HEK293 (cell line): ENCODE measurements at regions not wholly inside any gene's neighbourhood (a gene's known extent, or its start where the extent isn't known, plus 50 kb on each side); places are given as distances from the start of the nearest gene placed in this dataset.

Experiments
- CTCF ChIA-PET: fragments of 350-600 bp; formaldehyde crosslinking; extraction: SDS; loops from one replicate; lab custom pipeline; 2021; ENCODE audit warnings: antibody characterized with exemption; lab: Yijun Ruan, JAX
- POLR2A ChIA-PET: fragments of 300-600 bp; formaldehyde crosslinking; extraction: SDS; loops from one replicate; lab custom pipeline; 2020; ENCODE audit warnings: antibody characterized with exemption, inconsistent platforms; lab: Yijun Ruan, JAX
- H3K27ac ChIP-seq: fragments of 200-500 bp; sonication (Bioruptor generic); 2 replicates; pipeline ENCODE4 v1.5.1; 2014; ENCODE audit warnings: low read depth, low read length, control low read depth, inconsistent platforms; ENCODE audit errors: extremely low read depth
- H3K36me3 ChIP-seq, 2 experiments: fragments of 200-500 bp in 1 of 2; sonication (Bioruptor generic) in 1 of 2; 1 replicate in 1 of 2; 2 replicates in 1 of 2; pipeline ENCODE4 v1.5.1; 2014 to 2017; ENCODE audit warnings: inconsistent platforms in 2 of 2, low read length in 2 of 2; ENCODE audit not compliant: control insufficient read depth in 2 of 2, insufficient read depth in 1 of 2
- H3K4me1 ChIP-seq: fragments of 200-500 bp; sonication (Bioruptor generic); 2 replicates; pipeline ENCODE4 v1.5.1; 2014; ENCODE audit warnings: mild to moderate bottlenecking, low read length, inconsistent platforms; ENCODE audit not compliant: control insufficient read depth, insufficient read depth
- H3K4me3 ChIP-seq: 2 replicates; pipeline ENCODE4 v1.5.1; 2011; ENCODE audit warnings: low read depth, mild to moderate bottlenecking, control low read depth, low read length, moderate library complexity
- H3K9me3 ChIP-seq: fragments of 200-500 bp; sonication (Bioruptor generic); 2 replicates; pipeline ENCODE4 v1.5.1; 2014; ENCODE audit warnings: low read depth, low read length, inconsistent platforms; ENCODE audit not compliant: control insufficient read depth, insufficient read depth
- GLI2 ChIP-seq: fragments of 450-650 bp; formaldehyde crosslinking; IDR thresholded peaks from 2 replicates; pipeline ENCODE4; 2017; ENCODE audit warnings: missing biosample characterization, missing genetic modification characterization, low read depth, borderline replicate concordance
- HIC1 ChIP-seq: fragments of 450-650 bp; formaldehyde crosslinking; IDR thresholded peaks from 2 replicates; pipeline ENCODE4 v1.5.1; 2016; ENCODE audit warnings: missing biosample characterization, missing genetic modification characterization
- HOXA7 ChIP-seq: sonication (generic); formaldehyde crosslinking; IDR thresholded peaks from 2 replicates; pipeline ENCODE4 v1.8.1; 2022; ENCODE audit warnings: missing genetic modification reagents, borderline replicate concordance
- INSM2 ChIP-seq: fragments of 450-650 bp; formaldehyde crosslinking; IDR thresholded peaks from 2 replicates; pipeline ENCODE4 v1.5.1; 2016; ENCODE audit warnings: missing biosample characterization, missing genetic modification characterization
- KLF10 ChIP-seq: fragments of 450-650 bp; IDR thresholded peaks from 2 replicates; pipeline ENCODE4 v1.5.1; 2018; ENCODE audit warnings: missing biosample characterization, mild to moderate bottlenecking, missing genetic modification characterization
- SCRT1 ChIP-seq: fragments of 450-650 bp; formaldehyde crosslinking; IDR thresholded peaks from 2 replicates; pipeline ENCODE4 v1.5.1; 2016; ENCODE audit warnings: missing biosample characterization, missing genetic modification characterization, borderline replicate concordance
- SP2 ChIP-seq: fragments of 450-650 bp; formaldehyde crosslinking; IDR thresholded peaks from 2 replicates; pipeline ENCODE4 v1.5.1; 2016; ENCODE audit warnings: missing biosample characterization, missing genetic modification characterization
- YY1 ChIP-seq: fragments of 450-650 bp; formaldehyde crosslinking; IDR thresholded peaks from 2 replicates; pipeline ENCODE4 v1.5.1; 2018; ENCODE audit warnings: missing biosample characterization, missing genetic modification characterization
- ZBTB26 ChIP-seq: fragments of 450-650 bp; formaldehyde crosslinking; optimal IDR thresholded peaks from 2 replicates; pipeline ENCODE3; 2016; ENCODE audit warnings: missing biosample characterization, mild to moderate bottlenecking, missing genetic modification characterization
- ZNF10 ChIP-seq: fragments of 450-650 bp; formaldehyde crosslinking; IDR thresholded peaks from 2 replicates; pipeline ENCODE4 v1.5.1; 2017; ENCODE audit warnings: missing biosample characterization, missing genetic modification characterization
- ZNF140 ChIP-seq: fragments of 450-650 bp; formaldehyde crosslinking; IDR thresholded peaks from 2 replicates; pipeline ENCODE4 v1.5.1; 2016; ENCODE audit warnings: missing biosample characterization, missing genetic modification characterization
- ZNF223 ChIP-seq: fragments of 450-650 bp; formaldehyde crosslinking; IDR thresholded peaks from 2 replicates; pipeline ENCODE4 v1.5.1; 2016; ENCODE audit warnings: missing biosample characterization, missing genetic modification characterization
- ZNF23 ChIP-seq: fragments of 450-650 bp; formaldehyde crosslinking; IDR thresholded peaks from 2 replicates; pipeline ENCODE4 v1.5.1; 2016; ENCODE audit warnings: missing biosample characterization, missing genetic modification characterization, borderline replicate concordance
- ZNF26 ChIP-seq: fragments of 450-650 bp; formaldehyde crosslinking; IDR thresholded peaks from 2 replicates; pipeline ENCODE4 v1.5.1; 2016; ENCODE audit warnings: missing biosample characterization, missing genetic modification characterization
- ZNF302 ChIP-seq: fragments of 450-650 bp; formaldehyde crosslinking; IDR thresholded peaks from 2 replicates; pipeline ENCODE4 v1.5.1; 2016; ENCODE audit warnings: missing biosample characterization, missing genetic modification characterization, low read depth
- ZNF350 ChIP-seq: fragments of 450-650 bp; formaldehyde crosslinking; IDR thresholded peaks from 2 replicates; pipeline ENCODE4 v1.5.0; 2017; ENCODE audit warnings: missing biosample characterization, mild to moderate bottlenecking, missing genetic modification characterization
- ZNF366 ChIP-seq: fragments of 450-650 bp; formaldehyde crosslinking; conservative IDR thresholded peaks from 2 replicates; pipeline ENCODE4 v1.5.1; 2016; ENCODE audit warnings: missing biosample characterization, missing genetic modification characterization
- ZNF391 ChIP-seq: fragments of 450-650 bp; formaldehyde crosslinking; IDR thresholded peaks from 2 replicates; pipeline ENCODE4 v1.5.1; 2016; ENCODE audit warnings: low read depth, missing biosample characterization, missing genetic modification characterization, borderline replicate concordance
- ZNF521 ChIP-seq: fragments of 450-650 bp; formaldehyde crosslinking; IDR thresholded peaks from 2 replicates; pipeline ENCODE4 v1.5.1; 2017; ENCODE audit warnings: missing biosample characterization, mild to moderate bottlenecking, missing genetic modification characterization
- ZNF544 ChIP-seq: fragments of 450-650 bp; formaldehyde crosslinking; IDR thresholded peaks from 2 replicates; pipeline ENCODE4 v1.5.0; 2017; ENCODE audit warnings: missing biosample characterization, missing genetic modification characterization
- ZNF548 ChIP-seq: fragments of 450-650 bp; formaldehyde crosslinking; IDR thresholded peaks from 2 replicates; pipeline ENCODE4 v1.5.1; 2016; ENCODE audit warnings: missing biosample characterization, missing genetic modification characterization
- ZNF555 ChIP-seq: fragments of 450-650 bp; formaldehyde crosslinking; conservative IDR thresholded peaks from 2 replicates; pipeline ENCODE4 v1.5.1; 2017; ENCODE audit warnings: missing biosample characterization, mild to moderate bottlenecking, missing genetic modification characterization, inconsistent platforms
- ZNF571 ChIP-seq: fragments of 450-650 bp; formaldehyde crosslinking; IDR thresholded peaks from 2 replicates; pipeline ENCODE4 v1.5.0; 2017; ENCODE audit warnings: missing biosample characterization, missing genetic modification characterization
- ZNF585B ChIP-seq: fragments of 450-650 bp; formaldehyde crosslinking; IDR thresholded peaks from 2 replicates; pipeline ENCODE4 v1.5.1; 2016; ENCODE audit warnings: missing biosample characterization, missing genetic modification characterization
- ZNF621 ChIP-seq: fragments of 450-650 bp; formaldehyde crosslinking; IDR thresholded peaks from 2 replicates; pipeline ENCODE4 v1.5.1; 2017; ENCODE audit warnings: missing biosample characterization, missing genetic modification characterization
- ZNF639 ChIP-seq: fragments of 450-650 bp; formaldehyde crosslinking; IDR thresholded peaks from 2 replicates; pipeline ENCODE4 v1.5.1; 2016; ENCODE audit warnings: missing biosample characterization, missing genetic modification characterization
- ZNF670 ChIP-seq: fragments of 450-650 bp; formaldehyde crosslinking; IDR thresholded peaks from 2 replicates; pipeline ENCODE4 v1.5.1; 2016; ENCODE audit warnings: missing biosample characterization, missing genetic modification characterization, low read depth
- ZNF701 ChIP-seq: fragments of 450-650 bp; formaldehyde crosslinking; IDR thresholded peaks from 2 replicates; pipeline ENCODE4 v1.5.1; 2016; ENCODE audit warnings: missing biosample characterization, missing genetic modification characterization
- ZSCAN16 ChIP-seq: fragments of 450-650 bp; formaldehyde crosslinking; IDR thresholded peaks from 2 replicates; pipeline ENCODE4 v1.5.1; 2016; ENCODE audit warnings: missing biosample characterization, missing genetic modification characterization
- ZXDB ChIP-seq: fragments of 450-650 bp; formaldehyde crosslinking; IDR thresholded peaks from 2 replicates; pipeline ENCODE4 v1.5.1; 2016; ENCODE audit warnings: missing biosample characterization, missing genetic modification characterization

- ChIA-PET POLR2A (no interaction called here), CTCF (no interaction called here)
- H3K27ac ChIP-seq = no peak overlapping the region
- no peak overlapping the region for H3K4me3 ChIP-seq
- H3K4me1 ChIP-seq = 0 out of 2 replicates have a peak, but pooled peaks cover 2% of the 10 kb centered on the region
- TF ChIP-seq KLF10 (tag by site-specific recombination) (no peak), ZNF23 (tag by site-specific recombination) (no peak), ZNF670 (tag by site-specific recombination) (no peak), HOXA7 (CRISPR knock-in tag) (no peak), ZNF26 (tag by site-specific recombination) (no peak), ZNF555 (tag by site-specific recombination) (no peak), ZNF571 (tag by site-specific recombination) (no peak), ZNF544 (tag by site-specific recombination) (no peak), HIC1 (tag by site-specific recombination) (no peak), SCRT1 (no peak), ZNF585B (no peak), ZNF140 (no peak), ZNF223 (tag by site-specific recombination) (no peak), ZXDB (tag by site-specific recombination) (no peak), YY1 (tag by site-specific recombination) (no peak)
- H3K9me3 ChIP-seq = no peaks in the 10 kb centered on the region
- no peaks in the 10 kb centered on the region for H3K36me3 ChIP-seq
Observed at GRCh38 chr13:76621705-76622104, 264.5 kb downstream of the KCTD12 start.

- POLR2A ChIA-PET = interaction anchor here (1.1 kb wide), 1 partner anchor 16 kb away, joined by 3 read pairs; no protein-coding TSS in a partner anchor
- no peak overlapping the region for H3K4me3 ChIP-seq
- no peak overlapping the region for H3K27ac ChIP-seq
- CTCF ChIA-PET = interaction anchor here (0.6 kb wide), 1 partner anchor 103 kb away, joined by 3 read pairs; no protein-coding TSS in a partner anchor
- no peaks in the 10 kb centered on the region for H3K36me3 ChIP-seq
- H3K4me1 ChIP-seq = 0 out of 2 replicates have a peak, but pooled peaks cover 2% of the 10 kb centered on the region
- H3K9me3 ChIP-seq = no peaks in the 10 kb centered on the region
- TF ChIP-seq INSM2 (no peak), GLI2 (tag by site-specific recombination) (no peak), ZNF701 (no peak), ZNF639 (tag by site-specific recombination) (no peak), ZNF366 (tag by site-specific recombination) (no peak), ZSCAN16 (tag by site-specific recombination) (no peak), ZBTB26 (tag by site-specific recombination) (no peak), ZNF391 (tag by site-specific recombination) (no peak), SP2 (tag by site-specific recombination) (no peak), ZNF621 (tag by site-specific recombination) (no peak), ZNF555 (tag by site-specific recombination) (no peak), ZNF521 (tag by site-specific recombination) (no peak), ZNF10 (no peak), ZNF350 (tag by site-specific recombination) (no peak), ZNF571 (tag by site-specific recombination) (no peak), ZNF302 (tag by site-specific recombination) (no peak), ZNF548 (tag by site-specific recombination) (no peak)
Observed at GRCh38 chr13:76620036-76620435, 266.2 kb downstream of the KCTD12 start.
